Smooth muscle cell (in vitro differentiated cells): ENCODE measurements at regions not wholly inside any gene's neighbourhood (a gene's known extent, or its start where the extent isn't known, plus 50 kb on each side); places are given as distances from the start of the nearest gene placed in this dataset.

Source experiments
- DNase-seq: peaks from one replicate; lab custom pipeline; 2025; ENCODE audit not compliant: unreplicated experiment; lab: John Stamatoyannopoulos, UW
- H2AFZ ChIP-seq: fragments of 200-600 bp; sonication (generic); 2 replicates; pipeline ENCODE4 v1.6.0; 2016; ENCODE audit warnings: antibody characterized with exemption, low read depth, mild to moderate bottlenecking
- H3F3A ChIP-seq: fragments of 200-600 bp; sonication (generic); 2 replicates; pipeline ENCODE4 v1.6.0; 2017; ENCODE audit warnings: antibody characterized with exemption, low read depth
- H3K27ac ChIP-seq: fragments of 200-600 bp; sonication (generic); 2 replicates; pipeline ENCODE4 v1.5.1; 2016; ENCODE audit warnings: low read depth, mild to moderate bottlenecking
- H3K27me3 ChIP-seq: fragments of 200-600 bp; sonication (generic); 2 replicates; pipeline ENCODE4 v1.6.1; 2016; ENCODE audit warnings: low read depth, mild to moderate bottlenecking
- H3K36me3 ChIP-seq: fragments of 200-600 bp; sonication (generic); 2 replicates; pipeline ENCODE4 v1.5.1; 2016; ENCODE audit warnings: low read depth
- H3K4me1 ChIP-seq: fragments of 200-600 bp; sonication (generic); 2 replicates; pipeline ENCODE4 v1.5.1; 2016; ENCODE audit warnings: low read depth
- H3K4me2 ChIP-seq: fragments of 200-600 bp; sonication (generic); 2 replicates; pipeline ENCODE4 v1.6.0; 2016; ENCODE audit warnings: mild to moderate bottlenecking
- H3K4me3 ChIP-seq: fragments of 200-600 bp; sonication (generic); 2 replicates; pipeline ENCODE4 v1.5.1; 2016; ENCODE audit warnings: mild to moderate bottlenecking
- H3K79me2 ChIP-seq: fragments of 200-600 bp; sonication (generic); 2 replicates; pipeline ENCODE4 v1.6.0; 2016; ENCODE audit warnings: low read depth, mild to moderate bottlenecking
- H3K9ac ChIP-seq: fragments of 200-600 bp; sonication (generic); 2 replicates; pipeline ENCODE4 v1.6.0; 2016; ENCODE audit warnings: low read depth
- H3K9me3 ChIP-seq: fragments of 200-600 bp; sonication (generic); replicated peaks from 2 replicates; pipeline ENCODE4 v1.5.1; 2016; ENCODE audit warnings: low read depth
- H4K20me1 ChIP-seq: fragments of 200-600 bp; sonication (generic); 2 replicates; pipeline ENCODE4 v1.6.0; 2016; ENCODE audit warnings: low read depth
- CTCF ChIP-seq: fragments of 200-600 bp; sonication (generic); IDR thresholded peaks from 2 replicates; pipeline ENCODE4 v1.5.1; 2017; ENCODE audit warnings: borderline replicate concordance, mild to moderate bottlenecking, antibody characterized with exemption; ENCODE audit not compliant: insufficient read depth, poor library complexity, severe bottlenecking
- WGBS: methylation state at CpG from one replicate; pipeline ENCODE4 v1.1.7; 2016; ENCODE audit warnings: low lambda C conversion rate; 5-methylcytosine and 5-hydroxymethylcytosine counted together

GRCh38 chr6:6966569-6966968 lies 141.2 kb upstream of the RREB1 start:
- H3K27ac ChIP-seq: no peak overlapping the region
- no peaks in the 10 kb centered on the region for H4K20me1 ChIP-seq
- no peaks in the 10 kb centered on the region for H3K4me1 ChIP-seq
- peaks cover 7% of the 10 kb centered on the region for H3F3A ChIP-seq
- no peak overlapping the region for H2AFZ ChIP-seq
- H3K4me3 ChIP-seq: no peak overlapping the region
- H3K4me2 ChIP-seq: no peak overlapping the region
- TF ChIP-seq CTCF: no peak
- 84% methylated on average over 4 of the region's 4 CpGs for WGBS
- DNase-seq: no peak
- no peaks in the 10 kb centered on the region for H3K27me3 ChIP-seq
- no peaks in the 10 kb centered on the region for H3K9me3 ChIP-seq
- H3K79me2 ChIP-seq: no peaks in the 10 kb centered on the region
- no peaks in the 10 kb centered on the region for H3K36me3 ChIP-seq
- no peak overlapping the region for H3K9ac ChIP-seq

- H3K4me3 ChIP-seq: no peak overlapping the region
- WGBS: 87% methylated on average over 3 of the region's 3 CpGs
- peaks cover 3% of the 10 kb centered on the region for H3K4me1 ChIP-seq
- no peaks in the 10 kb centered on the region for H3K27me3 ChIP-seq
- H3K79me2 ChIP-seq: no peaks in the 10 kb centered on the region
- DNase-seq: no peak
- no peak for TF ChIP-seq CTCF
- H3K9ac ChIP-seq: no peak overlapping the region
- H3F3A ChIP-seq: peaks cover 12% of the 10 kb centered on the region
- no peaks in the 10 kb centered on the region for H4K20me1 ChIP-seq
- H3K9me3 ChIP-seq: no peaks in the 10 kb centered on the region
- H3K27ac ChIP-seq: no peak overlapping the region
- H2AFZ ChIP-seq: no peak overlapping the region
- H3K4me2 ChIP-seq: no peak overlapping the region
- H3K36me3 ChIP-seq: no peaks in the 10 kb centered on the region
Measured at GRCh38 chr6:6968357-6968730, 139.4 kb upstream of the RREB1 start.

- no peak for DNase-seq
- 87% methylated on average over 10 of the region's 10 CpGs for WGBS
- H3K27ac ChIP-seq: no peak overlapping the region
- H3K4me1 ChIP-seq: peaks cover 3% of the 10 kb centered on the region
- no peak overlapping the region for H3K4me3 ChIP-seq
- no peaks in the 10 kb centered on the region for H3K36me3 ChIP-seq
- H3K9me3 ChIP-seq: no peaks in the 10 kb centered on the region
- no peak overlapping the region for H3K9ac ChIP-seq
- TF ChIP-seq CTCF: no peak
- H3K27me3 ChIP-seq: no peaks in the 10 kb centered on the region
- no peak overlapping the region for H3K4me2 ChIP-seq
- H3K79me2 ChIP-seq: no peaks in the 10 kb centered on the region
- H4K20me1 ChIP-seq: no peaks in the 10 kb centered on the region
- H2AFZ ChIP-seq: no peak overlapping the region
- peaks cover 12% of the 10 kb centered on the region for H3F3A ChIP-seq
Measured at GRCh38 chr6:6968731-6969552, 138.8 kb upstream of the RREB1 start.

GRCh38 chr6:6969761-6970223 lies 138.0 kb upstream of the RREB1 start:
- no peak overlapping the region for H3K4me2 ChIP-seq
- WGBS: 67% methylated on average over 10 of the region's 10 CpGs

More at GRCh38 chr6:6969761-6970223, 138.0 kb upstream of the RREB1 start:
- Histone ChIP-seq H3K9me3 (no peaks in the 10 kb centered on the region), H3K27ac (no peak overlapping the region), H3K36me3 (no peaks in the 10 kb centered on the region), H4K20me1 (no peaks in the 10 kb centered on the region), H3F3A (peaks cover 12% of the 10 kb centered on the region), H3K4me3 (no peak overlapping the region), H3K79me2 (no peaks in the 10 kb centered on the region), H3K27me3 (no peaks in the 10 kb centered on the region), H3K9ac (no peak overlapping the region), H3K4me1 (peaks cover 3% of the 10 kb centered on the region), H2AFZ (no peak overlapping the region)
- TF ChIP-seq CTCF: no peak
- no peak for DNase-seq
